ENCODE measurements at regions not wholly inside any gene's neighbourhood (a gene's known extent, or its start where the extent isn't known, plus 50 kb on each side); places are given as distances from the start of the nearest gene placed in this dataset.

DNA sequence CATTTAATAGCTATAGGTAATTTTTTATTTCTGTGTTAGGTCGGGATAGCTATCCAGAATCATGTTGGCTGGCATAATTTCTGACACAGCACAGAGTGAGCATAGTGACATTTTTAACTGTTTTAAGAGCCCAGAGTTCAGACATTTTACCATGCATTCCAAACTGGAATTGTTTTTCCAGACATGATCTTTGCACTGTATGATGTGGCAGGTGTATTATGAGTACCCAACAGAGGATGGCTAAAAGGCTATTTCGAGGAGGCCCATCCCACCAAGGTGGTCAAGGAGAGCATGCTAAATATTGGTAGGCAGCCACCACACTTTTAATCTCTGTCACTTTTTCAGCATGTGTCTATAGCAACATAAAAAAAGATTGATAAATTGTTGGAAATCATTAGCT is 137.3 kb upstream of the ST6GALNAC5 start:
- BruUV-seq (replicated peaks): no TSS peak
- H2BK20ac ChIP-seq (ENCODE audit: low read depth, low read length): no peak overlapping the region
- POLR2A ChIA-PET (ENCODE audit: unreplicated experiment): no interaction called here
- no peak overlapping the region for H3K14ac ChIP-seq (replicated peaks; ENCODE audit: low read depth, low read length)
- CTCF ChIA-PET: no interaction called here
- H4K5ac ChIP-seq (ENCODE audit: low read depth, low read length): no peak overlapping the region
- no peak overlapping the region for H3K18ac ChIP-seq (ENCODE audit: low read depth, low read length)
- no peak overlapping the region for H3K56ac ChIP-seq (ENCODE audit: extremely low read depth, insufficient read depth, low read length)
- TF ChIP-seq MAFK (IDR thresholded peaks at IDR 0.05; ENCODE audit: low read depth, low read length) (no peak), CHD1 (IDR thresholded peaks at IDR 0.05; ENCODE audit: low read depth, low read length) (no peak), MAZ (IDR thresholded peaks at IDR 0.05; ENCODE audit: borderline replicate concordance, low read depth, low read length) (no peak), MXI1 (IDR thresholded peaks at IDR 0.05; ENCODE audit: borderline replicate concordance, low read depth, low read length) (no peak), CEBPB (IDR thresholded peaks at IDR 0.05; ENCODE audit: low read depth, low read length) (no peak), FOS (IDR thresholded peaks at IDR 0.05; ENCODE audit: low read depth, low read length) (no peak), RCOR1 (IDR thresholded peaks at IDR 0.05; ENCODE audit: insufficient replicate concordance, low read length) (no peak), RAD21 (IDR thresholded peaks at IDR 0.05; ENCODE audit: low read length) (no peak)
- TF ChIP-seq, protein P1, sequence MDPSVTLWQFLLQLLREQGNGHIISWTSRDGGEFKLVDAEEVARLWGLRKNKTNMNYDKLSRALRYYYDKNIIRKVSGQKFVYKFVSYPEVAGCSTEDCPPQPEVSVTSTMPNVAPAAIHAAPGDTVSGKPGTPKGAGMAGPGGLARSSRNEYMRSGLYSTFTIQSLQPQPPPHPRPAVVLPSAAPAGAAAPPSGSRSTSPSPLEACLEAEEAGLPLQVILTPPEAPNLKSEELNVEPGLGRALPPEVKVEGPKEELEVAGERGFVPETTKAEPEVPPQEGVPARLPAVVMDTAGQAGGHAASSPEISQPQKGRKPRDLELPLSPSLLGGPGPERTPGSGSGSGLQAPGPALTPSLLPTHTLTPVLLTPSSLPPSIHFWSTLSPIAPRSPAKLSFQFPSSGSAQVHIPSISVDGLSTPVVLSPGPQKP (IDR thresholded peaks at IDR 0.05; ENCODE audit: borderline replicate concordance, low read depth, low read length): no peak
- TF ChIP-seq, protein P2, sequence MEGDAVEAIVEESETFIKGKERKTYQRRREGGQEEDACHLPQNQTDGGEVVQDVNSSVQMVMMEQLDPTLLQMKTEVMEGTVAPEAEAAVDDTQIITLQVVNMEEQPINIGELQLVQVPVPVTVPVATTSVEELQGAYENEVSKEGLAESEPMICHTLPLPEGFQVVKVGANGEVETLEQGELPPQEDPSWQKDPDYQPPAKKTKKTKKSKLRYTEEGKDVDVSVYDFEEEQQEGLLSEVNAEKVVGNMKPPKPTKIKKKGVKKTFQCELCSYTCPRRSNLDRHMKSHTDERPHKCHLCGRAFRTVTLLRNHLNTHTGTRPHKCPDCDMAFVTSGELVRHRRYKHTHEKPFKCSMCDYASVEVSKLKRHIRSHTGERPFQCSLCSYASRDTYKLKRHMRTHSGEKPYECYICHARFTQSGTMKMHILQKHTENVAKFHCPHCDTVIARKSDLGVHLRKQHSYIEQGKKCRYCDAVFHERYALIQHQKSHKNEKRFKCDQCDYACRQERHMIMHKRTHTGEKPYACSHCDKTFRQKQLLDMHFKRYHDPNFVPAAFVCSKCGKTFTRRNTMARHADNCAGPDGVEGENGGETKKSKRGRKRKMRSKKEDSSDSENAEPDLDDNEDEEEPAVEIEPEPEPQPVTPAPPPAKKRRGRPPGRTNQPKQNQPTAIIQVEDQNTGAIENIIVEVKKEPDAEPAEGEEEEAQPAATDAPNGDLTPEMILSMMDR (conservative IDR thresholded peaks at IDR 0.05; ENCODE audit: low read depth, low read length): no peak
- no CpG with 5 or more reads among the region's 2 CpGs for WGBS, 2 experiments (ENCODE audit: extremely low coverage in 2 of 2, insufficient read length in 1 of 2)
- H3K4me3 ChIP-seq (ENCODE audit: insufficient read depth, low read depth, low read length): no peak overlapping the region
- no peak overlapping the region for H2BK120ac ChIP-seq (ENCODE audit: low read depth, low read length)
- H2AK9ac ChIP-seq (replicated peaks; ENCODE audit: low read depth, low read length, poor library complexity): no peak overlapping the region
- H3K36me3 ChIP-seq (ENCODE audit: control insufficient read depth, insufficient read depth, low read length): no peaks in the 10 kb centered on the region
- no peaks in the 10 kb centered on the region for H3K4me1 ChIP-seq (ENCODE audit: control insufficient read depth, insufficient read depth, low read length)
- no peaks in the 10 kb centered on the region for H3K27me3 ChIP-seq (ENCODE audit: control insufficient read depth, insufficient read depth, low read length)
- dilution Hi-C loops (cut with HindIII; ENCODE audit: low sequenced_read_pairs, unreplicated experiment): no loop called here
- no peak overlapping the region for H2BK5ac ChIP-seq (ENCODE audit: low read depth, low read length, poor library complexity, severe bottlenecking)
- no peaks in the 10 kb centered on the region for H3K9me3 ChIP-seq (ENCODE audit: control insufficient read depth, insufficient read depth, low read length)
- H3K79me1 ChIP-seq (ENCODE audit: low read depth in 1 of 2, low read length in 2 of 2): no peaks in the 10 kb centered on the region
- intact Hi-C loops (cut with micrococcal nuclease): no loop called here
- no peak overlapping the region for H3K9ac ChIP-seq (ENCODE audit: low read depth, low read length)
- H4K8ac ChIP-seq (ENCODE audit: low read depth in 2 of 2, low read length in 2 of 2): no peak overlapping the region
- in situ Hi-C loops (cut with MboI; ENCODE audit: low sequenced_read_pairs): no loop called here
- H3K23ac ChIP-seq (ENCODE audit: low read depth, low read length): no peak overlapping the region
- H4K20me1 ChIP-seq (ENCODE audit: insufficient read depth, low read length): no peaks in the 10 kb centered on the region
- no peak overlapping the region for H2BK15ac ChIP-seq (ENCODE audit: low read depth, low read length)
- no peak overlapping the region for H3K4me2 ChIP-seq (ENCODE audit: low read depth, low read length)
- H2AFZ ChIP-seq (replicated peaks; ENCODE audit: low read length, poor library complexity): no peak overlapping the region
- no peak overlapping the region for H2AK5ac ChIP-seq (ENCODE audit: low read depth, low read length)
- no peak overlapping the region for H4K91ac ChIP-seq (ENCODE audit: insufficient read depth, low read depth, low read length)
- ATAC-seq (ENCODE audit: low read depth) (no peak), DNase-seq (no peak)
- no peak overlapping the region for H3K4ac ChIP-seq (ENCODE audit: low read depth, low read length)
- no peak overlapping the region for H3K27ac ChIP-seq (ENCODE audit: insufficient read depth, low read length)
- no peaks in the 10 kb centered on the region for H3K9me1 ChIP-seq (ENCODE audit: insufficient read depth, low read length)

All from IMR-90 (cell line).